Breast epithelium (tissue), 4 donors: ENCODE measurements at regions not wholly inside any gene's neighbourhood (a gene's known extent, or its start where the extent isn't known, plus 50 kb on each side); places are given as distances from the start of the nearest gene placed in this dataset.

Experiments
- DNase-seq, 2 donors: peaks; one replicate each; pipeline ENCODE4 v3.0.0-alpha.2; 2019; ENCODE audit warnings: low spot score in 2 of 2
- H3K27ac ChIP-seq, 2 donors: fragments of 200-600 bp; sonication (generic) in 1 of 2; one replicate each; pipeline ENCODE4 v1.5.1; 2016 to 2019; ENCODE audit warnings: mild to moderate bottlenecking in 1 of 2
- H3K27me3 ChIP-seq, 2 donors: fragments of 200-600 bp; sonication (generic) in 1 of 2; one replicate each; pipeline versions ENCODE4 v1.5.1 to v1.6.0; 2017 to 2019; ENCODE audit warnings: control low read depth in 1 of 2, mild to moderate bottlenecking in 1 of 2
- H3K36me3 ChIP-seq: fragments of 200-600 bp; one replicate; pipeline ENCODE4 v1.5.1; 2019
- H3K4me1 ChIP-seq, 2 donors: fragments of 200-600 bp; sonication (generic); one replicate each; pipeline ENCODE4 v1.5.1; 2016 to 2019; ENCODE audit warnings: control low read depth in 1 of 2
- H3K4me3 ChIP-seq, 3 donors: fragments of 200-600 bp; sonication (generic); 1 replicate in 2 of 3; 2 replicates in 1 of 3; pipeline ENCODE4 v1.5.1; 2016 to 2019; ENCODE audit warnings: mild to moderate bottlenecking in 3 of 3, moderate library complexity in 2 of 3
- H3K9me3 ChIP-seq, 2 donors: fragments of 200-600 bp; sonication (generic) in 1 of 2; one replicate each; pipeline ENCODE4 v1.5.1; 2016 to 2019; ENCODE audit warnings: control low read depth in 1 of 2
- POLR2A ChIP-seq: fragments of 450-650 bp; IDR thresholded peaks from one replicate; pipeline ENCODE4 v1.6.1; 2016; ENCODE audit warnings: antibody characterized with exemption, mild to moderate bottlenecking, moderate library complexity
- POLR2AphosphoS5 ChIP-seq, 3 donors: sonication (generic); formaldehyde crosslinking; IDR thresholded peaks; one replicate each; pipeline ENCODE4 v1.6.1; 2017; ENCODE audit warnings: antibody characterized with exemption in 3 of 3
- intact Hi-C: fragments of 100-400 bp; cut with DNase I; formaldehyde crosslinking; loops from one replicate; pipeline ENCODE4 v1.15.1; 2023; ENCODE audit warnings: low total_unique reads
- TF ChIP-seq, protein P1 (sequence below), 3 donors: fragments of 450-650 bp; IDR thresholded peaks; one replicate each; pipeline ENCODE4 v1.5.1; 2016 to 2017; ENCODE audit warnings: antibody characterized with exemption in 3 of 3, mild to moderate bottlenecking in 3 of 3, moderate library complexity in 3 of 3

DNA sequence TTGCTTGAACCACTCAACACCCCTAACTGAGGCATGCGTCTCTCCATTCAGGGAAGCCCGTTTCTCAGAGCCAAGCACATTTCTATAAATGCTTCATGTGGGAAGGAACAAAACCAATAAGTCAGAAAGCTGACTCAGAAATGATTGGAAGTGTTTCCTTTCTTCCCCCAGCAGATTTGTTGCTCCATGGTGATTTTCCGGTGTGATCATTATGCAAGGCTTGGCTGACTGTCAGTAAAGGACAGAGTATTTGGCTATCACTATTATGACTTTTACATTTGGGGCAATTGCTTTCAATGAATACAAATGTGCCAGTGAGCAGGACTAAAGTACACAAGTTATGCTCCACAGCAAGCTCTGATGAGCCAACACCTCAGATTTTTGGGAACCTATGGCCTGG is 53.3 kb upstream of the ZC3H11B start:
- no peak overlapping the region for H3K4me3 ChIP-seq
- no peaks in the 10 kb centered on the region for H3K9me3 ChIP-seq
- no peak overlapping the region for H3K27ac ChIP-seq
- intact Hi-C loops: no loop called here
- no peaks in the 10 kb centered on the region for H3K27me3 ChIP-seq
- H3K36me3 ChIP-seq: no peaks in the 10 kb centered on the region
- H3K4me1 ChIP-seq: no peaks in the 10 kb centered on the region
- TF ChIP-seq POLR2A (no peak), POLR2AphosphoS5 (IDR thresholded peaks at IDR 0.05) (no peak)
- TF ChIP-seq, protein P1, sequence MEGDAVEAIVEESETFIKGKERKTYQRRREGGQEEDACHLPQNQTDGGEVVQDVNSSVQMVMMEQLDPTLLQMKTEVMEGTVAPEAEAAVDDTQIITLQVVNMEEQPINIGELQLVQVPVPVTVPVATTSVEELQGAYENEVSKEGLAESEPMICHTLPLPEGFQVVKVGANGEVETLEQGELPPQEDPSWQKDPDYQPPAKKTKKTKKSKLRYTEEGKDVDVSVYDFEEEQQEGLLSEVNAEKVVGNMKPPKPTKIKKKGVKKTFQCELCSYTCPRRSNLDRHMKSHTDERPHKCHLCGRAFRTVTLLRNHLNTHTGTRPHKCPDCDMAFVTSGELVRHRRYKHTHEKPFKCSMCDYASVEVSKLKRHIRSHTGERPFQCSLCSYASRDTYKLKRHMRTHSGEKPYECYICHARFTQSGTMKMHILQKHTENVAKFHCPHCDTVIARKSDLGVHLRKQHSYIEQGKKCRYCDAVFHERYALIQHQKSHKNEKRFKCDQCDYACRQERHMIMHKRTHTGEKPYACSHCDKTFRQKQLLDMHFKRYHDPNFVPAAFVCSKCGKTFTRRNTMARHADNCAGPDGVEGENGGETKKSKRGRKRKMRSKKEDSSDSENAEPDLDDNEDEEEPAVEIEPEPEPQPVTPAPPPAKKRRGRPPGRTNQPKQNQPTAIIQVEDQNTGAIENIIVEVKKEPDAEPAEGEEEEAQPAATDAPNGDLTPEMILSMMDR (IDR thresholded peaks at IDR 0.05): no peak
- no peak for DNase-seq

DNA sequence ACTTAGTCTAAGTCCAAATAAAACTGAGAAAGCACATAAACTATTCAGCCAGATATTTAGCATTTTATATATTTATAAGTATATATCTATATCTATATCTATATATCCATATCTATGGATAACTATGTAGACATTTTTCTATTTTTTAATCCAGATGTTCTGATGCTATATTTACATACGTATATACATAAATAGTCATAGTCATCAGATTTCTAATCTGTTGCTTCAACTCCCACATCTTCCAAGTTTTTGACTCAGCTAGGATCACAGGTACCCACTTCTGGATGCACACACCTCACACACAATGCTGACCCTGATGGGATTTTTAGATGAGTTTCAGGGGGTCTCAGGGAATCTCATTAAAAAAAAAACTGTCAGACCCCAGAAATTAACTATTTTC is 52.2 kb upstream of the ZC3H11B start:
- intact Hi-C loops: no loop called here
- H3K4me3 ChIP-seq: no peak overlapping the region
- no peaks in the 10 kb centered on the region for H3K4me1 ChIP-seq
- no peak for DNase-seq
- no peaks in the 10 kb centered on the region for H3K36me3 ChIP-seq
- no peaks in the 10 kb centered on the region for H3K27me3 ChIP-seq
- TF ChIP-seq, protein P1 (IDR thresholded peaks at IDR 0.05): no peak
- H3K9me3 ChIP-seq: no peaks in the 10 kb centered on the region
- H3K27ac ChIP-seq: no peak overlapping the region

DNA sequence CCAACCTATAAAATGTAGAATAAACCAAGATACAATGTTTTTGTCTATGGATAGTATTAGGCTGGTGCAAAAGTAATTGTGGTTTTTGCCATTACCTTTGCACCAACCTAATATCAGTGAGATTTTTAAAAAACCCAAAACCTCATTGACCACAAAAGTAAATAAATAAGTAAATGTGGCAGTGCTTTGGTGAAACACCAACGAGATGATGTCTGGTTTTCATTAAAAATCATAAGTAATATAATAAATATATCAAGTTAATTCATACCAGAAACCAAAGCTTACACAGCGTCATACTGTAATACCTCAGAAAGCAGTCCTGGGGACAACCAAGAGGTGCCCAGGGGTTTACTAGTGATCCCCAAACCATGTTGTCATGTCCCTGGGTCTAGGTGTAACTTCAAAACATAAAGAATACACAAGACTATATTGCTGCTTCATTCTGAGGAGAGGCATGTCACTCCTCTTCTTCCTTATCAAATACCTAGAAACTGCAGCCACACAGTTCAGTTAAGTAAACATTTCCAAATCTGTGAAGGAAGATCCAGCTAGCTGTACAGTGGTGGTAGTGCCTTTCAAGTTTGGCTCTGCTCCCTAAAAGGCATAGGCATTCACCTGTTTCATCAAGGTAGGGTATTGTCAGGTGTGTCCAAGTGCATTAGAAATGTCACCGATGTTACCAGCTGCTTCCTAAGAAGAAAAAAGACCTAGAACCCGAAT is 51.6 kb upstream of the ZC3H11B start:
- Histone ChIP-seq H3K9me3 (no peaks in the 10 kb centered on the region), H3K36me3 (no peaks in the 10 kb centered on the region), H3K4me3 (no peak overlapping the region), H3K27ac (no peak overlapping the region), H3K4me1 (no peaks in the 10 kb centered on the region), H3K27me3 (no peaks in the 10 kb centered on the region)
- TF ChIP-seq POLR2A (no peak), POLR2AphosphoS5 (IDR thresholded peaks at IDR 0.05) (no peak)
- TF ChIP-seq, protein P1 (IDR thresholded peaks at IDR 0.05): no peak
- DNase-seq: no peak
- intact Hi-C loops: no loop called here
